ENCODE measurements at regions not wholly inside any gene's neighbourhood (a gene's known extent, or its start where the extent isn't known, plus 50 kb on each side); places are given as distances from the start of the nearest gene placed in this dataset.

DNA sequence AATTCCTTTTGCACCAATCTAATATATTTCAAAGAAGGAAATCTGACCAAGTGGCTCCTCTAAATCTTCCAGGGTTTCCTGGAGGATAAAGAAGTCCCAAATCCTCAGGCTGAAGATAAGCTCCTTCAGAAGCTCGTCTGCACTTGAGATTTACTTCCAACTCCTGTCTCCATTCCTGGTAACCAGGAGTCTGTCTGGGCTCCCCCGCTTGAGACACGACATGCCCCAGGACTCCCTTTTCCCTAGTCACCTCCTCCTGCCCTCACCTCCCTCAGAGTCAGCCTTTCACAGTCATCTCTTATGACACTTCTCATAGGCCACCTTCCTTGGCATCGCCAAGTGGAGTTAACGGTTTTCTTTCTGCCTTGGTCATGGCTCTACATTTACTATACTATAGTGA lies 103.4 kb upstream of the NEDD9 start:
- DNase-seq (ENCODE audit: low read depth), result no peak
- TF ChIP-seq, protein P1, sequence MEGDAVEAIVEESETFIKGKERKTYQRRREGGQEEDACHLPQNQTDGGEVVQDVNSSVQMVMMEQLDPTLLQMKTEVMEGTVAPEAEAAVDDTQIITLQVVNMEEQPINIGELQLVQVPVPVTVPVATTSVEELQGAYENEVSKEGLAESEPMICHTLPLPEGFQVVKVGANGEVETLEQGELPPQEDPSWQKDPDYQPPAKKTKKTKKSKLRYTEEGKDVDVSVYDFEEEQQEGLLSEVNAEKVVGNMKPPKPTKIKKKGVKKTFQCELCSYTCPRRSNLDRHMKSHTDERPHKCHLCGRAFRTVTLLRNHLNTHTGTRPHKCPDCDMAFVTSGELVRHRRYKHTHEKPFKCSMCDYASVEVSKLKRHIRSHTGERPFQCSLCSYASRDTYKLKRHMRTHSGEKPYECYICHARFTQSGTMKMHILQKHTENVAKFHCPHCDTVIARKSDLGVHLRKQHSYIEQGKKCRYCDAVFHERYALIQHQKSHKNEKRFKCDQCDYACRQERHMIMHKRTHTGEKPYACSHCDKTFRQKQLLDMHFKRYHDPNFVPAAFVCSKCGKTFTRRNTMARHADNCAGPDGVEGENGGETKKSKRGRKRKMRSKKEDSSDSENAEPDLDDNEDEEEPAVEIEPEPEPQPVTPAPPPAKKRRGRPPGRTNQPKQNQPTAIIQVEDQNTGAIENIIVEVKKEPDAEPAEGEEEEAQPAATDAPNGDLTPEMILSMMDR (IDR thresholded peaks at IDR 0.05; ENCODE audit: insufficient read depth, low read depth, low read length), result no peak
- H3K4me3 ChIP-seq (ENCODE audit: low read depth, low read length), result no peak overlapping the region

DNA sequence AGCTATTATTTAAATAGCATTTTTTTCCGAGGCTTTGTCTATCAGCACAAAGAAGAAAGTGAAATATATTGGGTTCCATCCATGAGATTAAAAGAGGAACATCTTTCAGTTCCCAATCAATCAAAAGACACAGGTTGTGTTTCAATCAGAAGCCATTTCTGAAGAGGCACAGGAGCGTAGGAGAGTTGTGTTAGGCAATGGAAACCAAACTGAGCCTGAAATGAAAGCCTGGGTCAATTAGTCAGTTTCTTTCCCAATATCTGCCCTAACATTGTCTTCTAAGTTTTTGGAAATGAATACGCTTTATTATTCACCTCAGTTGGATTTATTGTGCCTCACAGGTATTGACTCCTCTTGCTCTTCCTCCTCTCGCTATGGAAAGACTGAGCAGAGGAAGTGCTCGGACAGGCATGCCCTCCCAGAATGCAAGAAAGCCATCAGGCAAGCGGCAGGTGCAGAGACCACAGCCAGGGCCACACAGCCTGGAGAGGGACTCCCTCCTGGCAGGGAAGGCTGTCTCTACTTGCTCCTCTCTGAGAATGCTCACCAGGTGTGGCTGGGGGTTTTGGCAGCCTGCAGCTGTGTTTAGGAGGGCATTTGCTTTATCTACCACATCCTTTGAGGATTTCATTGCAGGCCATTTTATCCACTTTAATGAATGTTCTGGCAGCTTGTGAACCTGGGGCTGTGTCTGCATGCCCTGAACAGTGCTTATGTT lies 100.8 kb upstream of the NEDD9 start:
- no peak overlapping the region for H3K4me3 ChIP-seq (ENCODE audit: low read depth, low read length)
- no peak for DNase-seq (ENCODE audit: low read depth)
- TF ChIP-seq, protein P1 (IDR thresholded peaks at IDR 0.05; ENCODE audit: insufficient read depth, low read depth, low read length), result no peak

DNA sequence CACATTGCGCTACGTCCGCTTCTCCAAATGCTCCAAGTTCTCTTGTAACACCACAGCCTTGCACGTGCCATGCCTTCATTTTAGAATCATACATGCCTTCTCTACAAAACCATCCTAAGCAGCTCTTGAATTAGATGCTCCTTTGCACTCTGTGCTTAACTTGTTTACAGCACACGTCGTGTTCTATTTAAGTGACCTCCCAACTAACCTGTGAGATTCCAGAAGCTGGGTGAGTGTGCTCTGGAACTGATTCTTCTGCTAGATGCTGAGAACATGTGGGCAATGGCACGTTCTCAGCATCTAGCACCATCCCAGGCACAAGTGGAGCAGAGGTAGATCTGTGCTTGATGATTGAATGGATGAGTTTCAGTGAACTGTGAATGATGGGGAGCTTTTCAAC lies 100.0 kb upstream of the NEDD9 start:
- no peak overlapping the region for H3K4me3 ChIP-seq (ENCODE audit: low read depth, low read length)
- no peak for DNase-seq (ENCODE audit: low read depth)

DNA sequence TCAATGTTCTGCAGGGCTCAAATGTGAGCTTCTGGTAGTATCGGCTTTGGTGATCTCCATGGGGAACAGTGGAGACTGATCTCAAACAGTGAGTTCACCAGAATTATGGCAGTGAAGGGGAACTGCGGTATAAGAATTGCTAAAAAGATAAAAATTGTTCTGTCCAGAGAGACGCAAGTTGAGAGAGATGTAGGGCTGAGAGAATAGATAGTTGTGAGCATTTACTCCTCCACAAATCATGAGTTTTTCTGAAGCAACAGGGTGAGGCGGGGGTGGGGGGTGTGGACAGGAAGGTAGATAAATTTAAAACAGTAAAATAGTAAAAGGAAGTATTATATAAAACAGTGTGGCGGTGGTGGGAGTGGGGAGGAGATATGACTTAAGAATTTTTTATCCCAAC lies 98.6 kb upstream of the NEDD9 start:
- DNase-seq (ENCODE audit: low read depth), result no peak
- TF ChIP-seq, protein P1 (IDR thresholded peaks at IDR 0.05; ENCODE audit: insufficient read depth, low read depth, low read length), result no peak
- no peak overlapping the region for H3K4me3 ChIP-seq (ENCODE audit: low read depth, low read length)

More for the DNA sequence above, 100.0 kb upstream of the NEDD9 start:
- TF ChIP-seq, protein P1 (IDR thresholded peaks at IDR 0.05; ENCODE audit: insufficient read depth, low read depth, low read length), result no peak

DNA sequence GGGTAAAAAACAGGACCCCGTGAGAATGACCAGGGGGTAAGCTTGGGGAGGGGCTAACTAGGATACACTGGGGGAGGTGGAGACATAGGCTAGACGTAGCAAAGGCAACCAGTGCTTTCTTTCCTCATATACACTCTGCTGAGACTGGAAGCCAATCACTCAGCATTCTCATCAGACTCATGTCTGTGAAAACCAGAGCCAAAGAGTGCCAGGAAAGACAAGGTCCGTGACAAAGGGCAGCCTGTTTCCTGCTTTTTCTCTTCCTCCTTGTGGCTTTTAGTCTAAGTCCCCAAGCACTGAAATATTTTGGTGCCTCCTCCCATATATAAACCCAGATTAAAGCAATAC lies 97.9 kb upstream of the NEDD9 start:
- TF ChIP-seq, protein P1 (IDR thresholded peaks at IDR 0.05; ENCODE audit: insufficient read depth, low read depth, low read length), result no peak
- H3K4me3 ChIP-seq (ENCODE audit: low read depth, low read length), result no peak overlapping the region
- DNase-seq (ENCODE audit: low read depth), result no peak

DNA sequence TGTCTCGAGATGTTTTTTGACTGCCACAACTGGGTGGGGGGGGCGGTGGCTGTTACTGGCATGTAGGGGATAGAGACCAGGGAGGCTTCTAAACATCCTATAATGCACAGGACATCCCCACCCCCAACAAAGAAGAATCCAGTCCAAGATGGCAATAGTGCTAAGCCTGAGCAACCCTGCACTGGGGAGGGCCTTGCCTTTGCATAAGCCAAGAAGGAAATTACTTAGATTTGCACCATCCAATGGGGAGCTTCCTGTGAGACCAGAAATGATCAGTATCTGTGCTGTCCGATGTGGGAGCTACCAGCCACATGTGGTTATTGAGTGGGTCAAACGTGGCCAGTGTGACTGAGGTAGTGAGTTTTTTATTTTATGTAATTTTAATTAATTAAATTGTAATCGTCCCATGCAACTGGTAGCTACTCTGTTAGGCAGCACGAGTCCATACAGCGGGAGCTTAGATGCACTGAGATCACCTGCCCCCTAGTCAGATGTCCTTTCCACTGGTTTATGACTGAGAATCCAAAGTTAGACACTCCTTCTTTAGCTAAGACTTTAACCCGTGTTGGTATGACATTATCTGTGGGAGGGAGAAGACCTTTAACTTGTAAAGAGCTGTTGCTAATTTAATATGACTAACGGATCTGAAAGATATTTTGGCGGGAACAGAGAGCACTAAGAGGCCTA lies 97.4 kb upstream of the NEDD9 start:
- H3K4me3 ChIP-seq (ENCODE audit: low read depth, low read length), result no peak overlapping the region
- no peak for DNase-seq (ENCODE audit: low read depth)
- TF ChIP-seq, protein P1 (IDR thresholded peaks at IDR 0.05; ENCODE audit: insufficient read depth, low read depth, low read length), result no peak
